Renal cortical epithelial cell (primary cell): ENCODE measurements at regions not wholly inside any gene's neighbourhood (a gene's known extent, or its start where the extent isn't known, plus 50 kb on each side); places are given as distances from the start of the nearest gene placed in this dataset.
"Not testable (repeated sequence)": the region's sequence is repeated elsewhere in the genome, so short reads cannot be mapped to it uniquely, and the experiment has no call there.

Experiments used
- DNase-seq: peaks from one replicate; pipeline ENCODE4 v3.0.0-alpha.2; 2011; ENCODE audit warnings: low read depth

DNA sequence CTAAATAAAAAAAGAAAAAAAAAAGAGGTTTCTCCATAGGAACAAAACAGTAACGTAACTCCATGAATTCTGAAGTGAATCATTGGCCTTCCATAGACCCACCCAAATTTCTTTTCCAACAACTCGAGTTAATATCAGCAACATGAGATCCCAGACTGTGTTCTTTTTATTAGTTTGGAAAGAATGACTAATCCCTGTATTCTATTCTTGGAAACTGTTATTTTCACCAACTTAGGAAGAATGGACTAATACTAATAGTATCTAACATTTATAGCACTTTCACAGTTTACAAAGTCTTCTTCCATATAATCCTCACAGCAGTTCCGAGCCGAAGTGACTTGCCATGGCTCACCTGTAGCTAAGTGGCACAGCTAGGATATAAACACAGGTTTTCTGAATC, 72.7 kb upstream of the SLC4A7 start:
- peak; percentile 48 for DNase-seq

DNA sequence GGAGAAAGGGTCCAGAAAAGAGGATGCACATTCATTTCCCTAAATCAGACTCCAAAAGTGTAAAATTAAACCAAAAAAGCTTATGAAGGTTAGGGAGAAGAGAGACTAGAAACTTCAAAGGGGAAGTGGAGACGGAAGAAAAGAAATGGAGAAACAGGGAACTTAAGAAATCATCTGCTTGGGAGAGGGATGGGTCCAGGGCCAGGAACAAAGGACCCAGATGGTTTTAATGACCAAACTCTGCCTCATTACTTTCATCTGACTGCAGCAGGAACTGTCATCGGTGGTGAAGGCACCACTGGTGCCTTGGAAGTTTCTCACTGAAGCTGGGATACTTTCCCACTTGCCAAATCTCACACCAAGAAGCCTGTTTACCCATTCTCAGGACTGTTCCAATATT, 70.5 kb upstream of the SLC4A7 start:
- DNase-seq = no peak

DNA sequence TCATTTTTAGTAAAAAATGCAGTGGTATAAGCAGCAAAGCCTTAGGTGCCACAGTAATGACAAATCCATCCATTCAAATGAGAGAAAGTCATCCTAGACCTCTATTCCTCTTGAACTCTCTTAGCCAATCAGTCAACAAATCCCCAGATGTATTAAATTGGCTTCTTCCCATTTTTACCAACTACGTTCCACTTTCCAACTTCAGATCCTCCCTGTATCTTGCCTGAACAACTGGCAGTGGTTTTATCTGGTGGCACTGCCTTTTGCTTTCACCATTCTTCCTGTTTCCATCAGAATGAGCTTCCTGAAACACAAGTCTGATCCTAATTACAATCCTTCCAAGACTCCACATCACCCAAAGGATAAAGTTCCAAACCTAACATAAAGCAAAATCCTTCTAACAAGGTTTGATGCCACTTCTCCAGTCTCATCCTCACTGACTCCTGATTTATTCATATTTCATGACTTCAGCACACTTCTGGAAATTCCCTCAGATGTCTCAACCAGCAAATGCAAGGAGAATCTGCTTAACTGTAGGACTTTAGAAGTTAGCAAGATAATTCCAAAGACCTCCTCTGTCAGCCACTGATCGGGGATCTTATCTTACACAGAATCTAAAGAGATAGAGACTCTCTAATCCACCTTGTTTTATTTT, 69.8 kb upstream of the SLC4A7 start:
- no peak for DNase-seq

DNA sequence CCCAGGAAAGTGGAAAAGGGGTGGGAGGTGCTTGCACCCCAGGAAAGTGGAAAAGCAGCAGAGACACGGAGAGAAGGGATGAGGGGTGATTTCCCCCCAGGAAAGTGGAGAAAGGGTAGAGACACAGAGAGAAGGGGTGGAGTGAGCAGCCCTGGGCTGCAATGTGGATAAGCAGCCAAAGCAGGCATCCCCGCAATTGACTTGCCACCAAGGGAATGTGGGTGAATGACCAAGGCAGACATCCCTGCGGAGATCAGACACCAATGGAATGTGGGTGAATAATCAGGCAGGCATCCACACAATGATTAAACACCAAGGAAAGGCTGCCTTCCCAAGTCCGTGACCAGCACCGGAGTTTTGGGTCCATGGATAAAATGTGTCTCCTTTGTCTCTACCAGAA, 68.5 kb upstream of the SLC4A7 start:
- DNase-seq = peak; percentile 88

DNA sequence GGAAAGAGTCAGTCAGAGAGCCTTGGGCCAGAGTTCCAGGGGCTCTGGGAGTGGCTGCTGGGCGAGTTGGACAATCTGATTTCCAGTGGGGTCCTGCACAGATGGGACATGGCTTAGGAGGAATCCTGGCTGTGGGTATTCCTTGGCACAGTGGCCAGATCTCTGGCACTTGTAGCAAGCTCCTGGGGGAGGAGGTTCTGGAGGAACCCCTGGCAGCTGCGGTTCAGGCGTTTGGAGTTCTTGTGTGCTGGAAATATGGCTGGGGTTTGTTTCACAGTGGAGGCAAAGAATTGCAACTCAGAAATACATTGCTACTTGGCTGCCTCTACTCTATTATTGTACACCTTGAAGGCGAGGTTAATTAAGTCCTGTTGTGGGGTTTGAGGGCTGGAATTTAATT, 67.2 kb upstream of the SLC4A7 start:
- not testable (repeated sequence) for DNase-seq

DNA sequence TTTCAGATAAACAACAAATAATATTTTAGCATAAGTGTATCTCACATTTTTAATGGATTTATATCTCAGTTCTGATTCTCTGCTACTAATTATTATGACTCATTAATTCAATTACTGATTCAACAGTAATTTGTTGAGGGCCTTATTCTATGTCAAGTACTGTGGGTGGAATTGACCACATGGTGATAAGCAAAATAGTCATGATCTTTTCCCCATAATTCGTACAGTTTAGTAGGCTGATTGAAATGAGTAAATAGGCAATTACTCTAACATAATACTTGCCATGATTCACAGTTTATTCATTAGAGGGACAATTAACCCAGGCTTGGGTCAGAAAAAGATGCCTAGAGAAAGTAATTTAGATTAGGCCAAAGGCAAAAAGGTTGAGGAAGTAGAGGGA, 60.9 kb upstream of the SLC4A7 start:
- peak; percentile 51 for DNase-seq

DNA sequence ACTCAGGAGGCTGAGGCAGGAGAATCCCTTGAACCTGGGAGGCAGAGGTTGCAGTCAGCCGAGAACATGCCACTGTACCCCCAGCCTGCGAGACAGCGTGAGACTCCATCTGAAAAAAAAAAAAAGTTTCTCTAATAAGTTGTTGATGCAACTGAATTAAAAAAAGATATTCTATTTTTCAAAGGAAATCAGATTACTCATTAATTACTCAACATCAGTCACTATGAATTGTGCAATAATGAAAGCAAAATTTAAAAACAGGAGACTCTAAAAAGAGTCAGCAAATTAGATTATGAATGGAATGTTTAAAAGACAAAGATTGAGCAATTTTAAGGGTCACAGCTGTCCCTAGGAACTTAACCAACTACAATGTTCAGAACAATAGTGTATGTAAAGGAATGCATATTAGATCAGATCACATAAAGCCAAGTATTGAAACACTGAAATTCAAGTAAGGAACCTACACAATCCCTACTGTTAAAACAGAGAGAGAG, 60.2 kb upstream of the SLC4A7 start:
- peak; percentile 89 for DNase-seq

DNA sequence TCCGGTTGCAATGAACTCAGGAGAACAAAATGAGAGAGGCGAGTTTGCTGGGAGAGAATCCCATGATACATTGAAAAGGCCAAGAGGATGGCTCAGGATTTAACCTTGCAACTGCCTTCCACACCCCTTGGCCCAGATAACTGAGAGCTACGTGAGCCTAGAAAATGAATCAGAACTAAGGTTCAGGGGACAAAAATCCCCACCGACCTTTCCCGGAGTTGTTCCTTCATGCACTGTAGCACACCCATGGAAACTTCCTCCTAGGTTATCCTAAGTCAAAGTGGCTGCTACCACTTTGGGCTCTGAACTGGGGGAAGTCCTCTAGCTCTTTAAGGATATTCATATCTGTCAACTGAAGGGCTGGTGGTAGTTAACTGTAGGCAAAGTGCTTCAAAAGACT, 58.3 kb upstream of the SLC4A7 start:
- peak; percentile 50 for DNase-seq

DNA sequence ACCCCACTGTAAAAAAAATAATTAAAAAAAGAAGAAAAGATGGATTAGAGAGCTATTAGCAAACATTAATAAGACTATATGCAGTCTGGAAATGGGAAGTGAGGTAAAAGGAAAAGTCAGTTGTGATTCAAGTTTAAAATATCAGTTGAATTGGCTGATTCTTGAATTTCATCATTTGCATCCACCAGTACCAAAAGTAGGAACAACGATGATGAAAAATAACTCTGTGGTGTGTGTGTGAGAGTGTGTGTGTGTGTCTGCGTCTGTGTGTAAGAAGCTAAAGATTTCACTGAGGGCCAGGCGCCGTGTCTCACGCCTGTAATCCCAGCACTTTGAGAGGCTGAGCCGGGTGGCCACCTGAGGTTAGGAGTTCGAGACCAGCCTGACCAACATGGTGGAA, 56.0 kb upstream of the SLC4A7 start:
- no peak for DNase-seq

DNA sequence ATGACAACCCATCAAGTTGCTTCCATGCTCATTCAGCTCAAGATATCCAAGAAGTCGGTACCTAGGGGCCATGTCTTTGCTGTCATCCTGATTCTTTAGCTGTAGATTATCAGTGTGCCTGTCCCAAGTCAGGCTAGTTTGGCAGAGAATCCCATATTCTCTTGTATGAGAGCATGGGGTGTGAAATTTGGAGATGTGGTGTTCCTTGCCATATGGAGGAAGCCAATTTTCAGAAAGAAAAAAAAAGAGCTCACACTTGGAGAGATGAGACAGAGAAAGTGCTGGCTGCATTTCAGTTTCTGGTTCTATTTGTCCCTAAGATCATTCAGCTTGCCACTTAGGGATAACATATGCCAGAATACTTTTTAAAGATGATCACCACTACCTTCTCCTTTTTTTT, 52.3 kb upstream of the SLC4A7 start:
- DNase-seq = no peak

DNA sequence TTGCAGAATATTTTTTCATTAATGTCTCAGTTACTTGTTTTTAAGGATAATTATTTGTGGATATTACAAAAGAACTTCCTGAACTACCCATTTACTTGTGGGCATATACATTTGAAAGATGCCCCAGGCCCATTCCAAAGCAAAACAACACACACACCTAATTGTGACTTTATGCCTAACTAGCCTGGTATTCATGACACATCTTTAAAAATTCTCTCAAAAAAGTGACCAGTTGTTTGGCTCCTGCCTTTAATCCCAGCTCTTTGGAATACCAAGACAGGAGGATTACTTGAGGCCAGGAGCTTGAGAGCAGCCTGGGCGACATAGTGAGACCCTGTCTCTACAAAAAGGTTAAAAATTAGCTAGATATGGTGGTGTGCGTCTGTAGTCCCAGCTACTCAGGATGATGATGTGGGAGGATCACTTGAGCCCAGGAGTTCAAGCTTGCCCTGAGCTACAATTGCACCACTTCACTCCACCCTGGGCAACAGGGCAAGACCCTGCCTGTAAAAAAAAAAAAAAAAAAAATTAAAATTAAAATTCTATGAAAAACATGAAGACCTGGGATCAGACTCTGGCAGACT, 51.7 kb upstream of the SLC4A7 start:
- DNase-seq = peak; percentile 94

DNA sequence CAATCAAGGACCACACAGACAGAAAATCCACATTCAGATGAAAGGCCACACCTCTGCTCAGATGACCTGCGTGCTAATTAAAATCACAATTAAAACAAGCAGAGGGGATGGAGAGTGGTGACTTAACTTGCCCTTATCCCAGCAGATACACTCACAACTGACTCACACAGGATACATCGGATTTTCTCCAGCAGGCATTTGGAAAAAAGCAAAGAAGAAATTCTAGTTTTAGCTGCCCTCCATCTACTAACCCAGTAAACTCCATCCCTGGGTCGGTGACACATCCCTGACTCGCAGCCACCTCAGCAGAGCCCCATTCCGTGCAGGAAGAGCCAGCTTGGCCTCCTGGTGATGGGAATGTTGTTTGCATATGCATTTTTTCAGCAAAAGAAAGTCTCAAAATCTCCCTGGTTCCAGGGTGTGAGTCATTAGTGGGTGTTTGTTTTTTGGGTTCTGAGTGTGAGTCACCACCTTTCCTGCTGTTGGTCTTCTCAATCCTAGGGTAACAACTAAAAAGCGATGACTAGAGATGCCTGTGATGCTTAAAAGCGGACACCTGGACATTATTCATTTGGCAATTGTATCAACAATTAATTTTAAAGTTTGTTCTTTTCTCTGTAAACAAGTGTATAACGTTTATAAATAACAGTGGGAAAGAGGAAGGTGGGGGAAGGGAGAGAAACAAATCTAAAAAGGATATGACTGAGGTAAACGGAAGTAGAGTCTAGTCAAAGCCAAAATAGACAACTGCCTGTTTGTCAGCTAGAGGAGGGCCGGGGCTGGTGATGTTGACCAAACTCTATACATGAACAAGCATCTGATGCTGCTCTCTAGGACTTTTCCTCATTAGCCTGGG, 49.8 kb upstream of the SLC4A7 start:
- peak; percentile 99 for DNase-seq
